Fibroblast of mammary gland (primary cell): ENCODE measurements at regions not wholly inside any gene's neighbourhood (a gene's known extent, or its start where the extent isn't known, plus 50 kb on each side); places are given as distances from the start of the nearest gene placed in this dataset.
A peak's percentile ranks its signal among the peaks of the same experiment; 100 is the strongest.

Experiments used
- DNase-seq: peaks from one replicate; pipeline ENCODE4 v3.0.0-alpha.2; 2010; ENCODE audit warnings: low read depth
- H3K4me3 ChIP-seq: 2 replicates; pipeline ENCODE4 v1.5.1; 2011; ENCODE audit warnings: low read depth, mild to moderate bottlenecking, low read length, moderate library complexity; ENCODE audit not compliant: control insufficient read depth
- CTCF ChIP-seq: conservative IDR thresholded peaks from 2 replicates; pipeline ENCODE4 v1.5.1; 2011; ENCODE audit warnings: low read depth, low read length, inconsistent platforms; ENCODE audit not compliant: control insufficient read depth, insufficient read depth

GRCh38 chr14:61632807-61633206 lies 62.5 kb upstream of the HIF1A start:
- DNase-seq: no peak

GRCh38 chr14:61636291-61636690 lies 59.0 kb upstream of the HIF1A start:
- DNase-seq: no peak
- no peak overlapping the region for H3K4me3 ChIP-seq
- no peak for TF ChIP-seq CTCF

More at GRCh38 chr14:61632807-61633206, 62.5 kb upstream of the HIF1A start:
- no peak overlapping the region for H3K4me3 ChIP-seq
- no peak for TF ChIP-seq CTCF

- H3K4me3 ChIP-seq: no peak overlapping the region
- TF ChIP-seq CTCF: no peak
- no peak for DNase-seq
Measured at GRCh38 chr14:61636779-61637178, 58.5 kb upstream of the HIF1A start.

- TF ChIP-seq CTCF: no peak
- H3K4me3 ChIP-seq: no peak overlapping the region
Measured at GRCh38 chr14:61638595-61639387, 56.5 kb upstream of the HIF1A start.

GRCh38 chr14:61640158-61641136 lies 54.9 kb upstream of the HIF1A start:
- TF ChIP-seq CTCF: no peak
- no peak overlapping the region for H3K4me3 ChIP-seq
- no peak for DNase-seq

More at GRCh38 chr14:61638595-61639387, 56.5 kb upstream of the HIF1A start:
- DNase-seq: peak; percentile 60

- no peak for TF ChIP-seq CTCF
- DNase-seq: peak; percentile 89
- no peak overlapping the region for H3K4me3 ChIP-seq
Measured at GRCh38 chr14:61641914-61642613, 53.2 kb upstream of the HIF1A start.
